GM21576 (cell line): ENCODE measurements at regions not wholly inside any gene's neighbourhood (a gene's known extent, or its start where the extent isn't known, plus 50 kb on each side); places are given as distances from the start of the nearest gene placed in this dataset.

Experiments
- ATAC-seq: cut with Tn5 transposase; IDR thresholded peaks from one replicate; pipeline ENCODE4 v1.9.1; 2021; ENCODE audit warnings: mild to moderate bottlenecking, moderate library complexity; ENCODE audit not compliant: unreplicated experiment

DNA sequence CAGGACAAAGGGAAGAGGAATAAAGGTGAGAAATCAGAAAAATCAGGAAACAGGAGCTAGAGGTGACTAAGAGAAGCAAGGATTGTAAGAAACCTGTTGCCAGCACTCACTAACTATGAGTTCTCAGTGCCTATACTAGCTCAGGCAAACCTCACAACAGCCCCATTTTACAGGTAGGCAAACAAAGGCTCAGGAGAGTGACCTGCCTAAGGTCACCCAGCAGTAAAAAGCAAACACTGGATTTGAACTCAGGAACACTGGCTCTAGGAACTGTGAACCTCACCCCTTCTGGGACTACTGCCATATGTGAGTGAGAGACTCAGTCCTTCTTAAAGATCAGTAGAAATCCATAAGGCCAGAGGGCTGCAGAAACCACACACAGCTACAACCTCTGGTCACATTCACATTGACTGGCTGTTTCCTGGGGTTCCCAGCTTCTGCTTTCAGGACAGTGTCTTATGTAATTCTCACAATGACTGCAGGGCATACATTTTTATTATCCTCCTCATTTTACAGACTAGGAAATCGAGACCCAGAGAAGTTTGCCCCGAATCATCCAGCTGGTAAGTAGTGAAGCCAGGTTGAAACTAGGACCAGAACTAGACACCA is 80.7 kb upstream of the MAFB start:
- ATAC-seq: no peak

DNA sequence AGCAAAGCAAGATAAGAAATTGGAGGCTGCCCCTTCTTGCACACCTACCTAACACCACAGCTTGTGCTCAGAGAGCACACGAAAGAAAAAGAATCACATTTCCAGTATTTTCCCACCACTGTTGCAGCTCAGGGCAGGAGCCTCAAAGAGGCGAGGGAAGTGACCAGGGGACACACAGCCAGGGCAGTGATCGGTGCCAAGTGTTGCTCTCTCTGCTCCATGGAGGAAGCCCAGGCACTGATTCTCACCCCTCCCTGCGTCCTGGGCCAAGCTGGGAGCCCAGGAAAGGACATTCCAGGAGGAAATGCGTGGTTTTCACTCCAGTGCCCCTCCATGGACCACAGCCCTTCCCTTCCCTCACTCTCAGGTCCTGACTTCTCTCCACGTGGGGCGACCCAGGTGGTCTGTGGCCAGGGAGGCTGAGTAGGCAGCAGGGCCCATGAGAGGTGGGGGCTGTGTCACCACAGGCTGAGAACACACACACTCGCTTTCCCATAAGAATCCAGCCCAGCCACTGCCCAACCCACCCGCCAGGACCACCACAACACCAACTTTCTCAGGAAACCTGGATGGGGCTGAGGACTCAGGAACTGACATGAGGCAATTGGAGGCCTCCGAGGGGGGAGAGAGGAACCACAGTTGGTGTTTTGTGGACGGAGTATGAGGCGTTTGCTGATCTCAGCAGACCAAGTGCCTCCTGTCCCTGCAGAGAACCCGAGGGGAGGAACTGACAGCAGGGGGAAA is 81.7 kb upstream of the MAFB start:
- ATAC-seq: no peak

DNA sequence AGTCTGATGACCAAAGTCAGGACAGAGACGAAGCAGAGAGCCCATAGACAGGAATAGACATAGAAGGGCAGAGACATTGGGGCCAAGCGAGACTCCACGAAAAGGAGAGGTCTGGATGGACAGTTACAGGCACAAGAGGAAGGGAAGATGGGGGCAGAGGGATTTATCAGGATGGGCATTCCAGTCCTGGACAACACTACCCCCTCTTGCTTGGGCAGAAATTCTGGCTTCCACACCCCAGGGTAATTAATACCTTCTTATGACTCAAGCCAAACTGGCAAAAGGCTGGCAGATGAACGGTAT is 82.2 kb upstream of the MAFB start:
- ATAC-seq: no peak

DNA sequence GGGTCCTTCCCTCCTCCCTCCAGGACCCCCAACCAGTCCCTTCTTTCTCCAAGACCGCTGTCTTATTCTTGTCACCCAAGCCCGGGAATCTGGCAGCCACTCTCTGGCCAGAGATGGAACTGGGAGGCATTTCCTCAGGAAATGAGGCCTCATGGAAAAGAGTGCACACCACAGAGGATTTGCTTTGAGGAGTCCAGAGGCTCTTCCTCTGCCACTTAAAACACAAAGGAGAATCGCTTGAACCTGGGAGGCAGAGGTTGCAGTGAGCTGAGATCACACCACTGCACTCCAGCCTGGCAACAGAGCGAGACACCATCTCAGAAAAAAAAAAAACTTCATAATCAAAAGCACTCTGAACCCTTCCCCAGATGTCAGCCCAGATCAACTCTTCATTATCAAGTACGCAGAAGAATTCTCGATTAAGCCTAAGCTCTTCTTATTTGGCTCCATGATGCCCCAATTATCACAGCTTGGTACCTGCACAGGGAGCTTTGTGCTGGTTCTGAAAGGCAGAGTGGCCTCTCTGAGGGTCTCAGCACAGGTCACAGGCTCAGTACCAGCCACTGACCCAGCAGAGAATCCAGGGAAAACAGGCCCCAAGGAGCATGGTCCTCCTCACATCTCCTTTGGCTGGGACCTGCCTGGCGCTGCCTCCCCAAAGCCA is 82.9 kb upstream of the MAFB start:
- ATAC-seq: no peak

DNA sequence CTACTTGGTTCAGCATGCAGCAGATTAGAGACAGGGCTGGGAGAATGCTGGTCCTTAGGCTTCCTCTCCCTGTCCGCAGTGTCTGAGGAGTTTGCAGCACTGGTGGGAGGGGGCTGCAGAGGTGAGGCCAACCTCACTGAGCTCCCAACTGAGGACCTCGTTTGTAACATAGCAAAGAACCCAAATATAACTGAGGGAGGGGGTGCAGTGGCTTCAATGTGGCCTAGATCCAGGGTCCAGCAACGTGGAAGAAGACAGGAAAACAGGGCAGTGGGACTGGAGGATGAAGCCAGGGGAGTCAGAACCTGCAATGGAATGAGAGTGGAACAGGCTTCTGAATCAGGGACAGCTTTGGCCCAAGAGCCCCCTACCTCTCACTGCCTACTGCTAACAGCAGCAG is 84.3 kb upstream of the MAFB start:
- no peak for ATAC-seq

DNA sequence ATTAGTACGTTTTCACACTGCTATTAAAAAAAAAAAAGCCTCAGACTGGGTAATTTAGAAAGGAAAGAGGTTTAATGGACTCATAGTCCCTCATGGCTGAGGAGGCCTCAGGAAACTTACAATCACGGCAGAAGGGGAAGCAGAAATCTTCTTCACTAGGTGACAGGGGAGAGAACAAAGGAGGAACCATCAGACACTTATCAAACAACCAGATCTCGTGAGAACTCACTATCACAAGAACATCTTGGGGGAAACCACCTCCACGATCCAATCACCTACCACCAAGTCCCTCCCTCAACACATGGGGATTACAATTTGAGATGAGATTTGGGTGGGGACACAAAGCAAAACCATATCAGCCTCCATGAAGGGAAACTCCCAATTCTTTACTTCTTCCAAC is 85.2 kb upstream of the MAFB start:
- ATAC-seq: no peak

DNA sequence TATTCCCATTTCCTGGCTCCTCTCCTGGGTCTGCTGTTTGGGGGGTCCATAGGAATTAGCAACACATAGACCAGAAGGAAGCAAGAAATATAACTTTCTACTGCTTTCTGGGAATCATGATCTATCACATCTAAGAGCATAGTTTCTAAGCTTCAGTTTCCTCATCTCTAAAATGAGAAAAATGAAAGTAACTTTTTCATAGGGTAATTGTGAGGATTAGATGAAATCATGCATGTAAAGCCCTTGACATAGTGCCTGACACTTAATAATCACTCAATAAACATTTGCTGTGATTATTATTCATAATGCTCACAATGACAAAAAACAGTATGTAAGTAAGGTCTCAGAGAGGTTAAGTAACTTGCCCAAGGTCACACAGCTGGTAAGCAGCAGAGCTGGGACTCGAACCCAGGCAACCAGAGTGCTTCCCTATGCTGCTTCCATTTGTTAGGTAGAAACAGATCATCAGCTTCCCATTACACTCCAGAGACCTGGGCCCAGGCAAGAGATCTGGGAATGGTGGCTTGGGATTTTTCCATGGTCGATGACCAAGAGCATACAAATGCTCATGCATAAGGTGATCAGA is 86.6 kb upstream of the MAFB start:
- no peak for ATAC-seq

GRCh38 chr20:40776466-40777457 is 87.7 kb upstream of the MAFB start:
- no peak for ATAC-seq

DNA sequence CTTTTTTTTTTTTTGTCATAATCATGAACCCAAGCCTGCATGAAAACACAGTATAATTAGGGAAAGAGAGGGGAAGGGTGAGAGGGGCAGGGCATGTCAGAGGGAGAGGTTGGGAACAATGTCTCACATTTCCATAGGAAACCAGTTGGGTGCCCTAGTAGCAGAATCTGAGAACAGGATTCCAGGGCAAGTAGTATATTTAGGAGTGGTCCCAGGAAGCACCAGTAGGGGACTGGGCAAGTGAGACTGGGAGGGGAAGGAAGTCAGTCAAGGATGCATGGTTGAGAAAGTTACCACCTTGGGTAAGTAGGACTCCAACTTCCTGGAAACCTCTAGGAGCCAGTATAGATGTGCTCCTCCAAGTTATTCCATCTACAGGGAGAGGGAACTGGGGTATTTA is 88.6 kb upstream of the MAFB start:
- ATAC-seq: no peak

GRCh38 chr20:40778894-40779496 is 90.0 kb upstream of the MAFB start:
- no peak for ATAC-seq

GRCh38 chr20:40781327-40782042 is 92.4 kb upstream of the MAFB start:
- no peak for ATAC-seq

DNA sequence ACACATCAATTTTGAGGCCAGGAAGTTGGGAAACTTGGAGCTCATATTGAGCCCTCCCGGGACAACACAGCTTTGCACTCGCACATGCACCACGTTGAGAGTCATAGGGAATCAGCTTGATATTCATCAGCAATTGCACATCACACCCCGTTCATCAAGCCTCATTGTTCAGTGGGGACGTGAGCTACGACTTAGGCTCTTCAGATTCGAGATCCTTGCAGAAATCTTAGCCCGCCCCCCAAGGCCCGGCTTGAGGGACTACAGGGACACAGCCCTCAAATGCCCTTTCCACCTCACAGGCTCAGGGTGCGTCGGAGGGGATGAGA is 93.0 kb upstream of the MAFB start:
- no peak for ATAC-seq

DNA sequence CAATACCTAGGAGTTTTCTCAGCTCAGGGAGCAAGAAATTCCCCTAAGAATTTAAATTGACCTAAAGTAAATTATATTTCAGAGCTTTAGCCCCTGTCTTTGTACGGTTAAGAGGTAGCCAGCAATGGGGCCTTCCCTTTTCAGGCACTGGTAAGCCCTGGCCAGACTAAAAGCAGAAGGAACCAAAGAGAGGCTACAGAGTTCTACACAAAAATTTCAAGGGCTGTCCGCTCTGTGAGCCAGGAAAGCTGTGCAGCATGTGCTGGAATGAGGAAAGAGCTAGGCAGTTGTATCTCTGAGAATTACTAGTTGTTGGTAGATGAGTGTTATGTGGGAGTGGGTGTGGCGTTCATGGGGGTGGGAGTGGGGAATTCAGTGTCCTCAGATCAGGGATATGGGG is 96.3 kb upstream of the MAFB start:
- no peak for ATAC-seq

- ATAC-seq: no peak
Observed at GRCh38 chr20:40786336-40786735, 97.3 kb upstream of the MAFB start.

- no peak for ATAC-seq
Observed at GRCh38 chr20:40787941-40788340, 98.9 kb upstream of the MAFB start.

DNA sequence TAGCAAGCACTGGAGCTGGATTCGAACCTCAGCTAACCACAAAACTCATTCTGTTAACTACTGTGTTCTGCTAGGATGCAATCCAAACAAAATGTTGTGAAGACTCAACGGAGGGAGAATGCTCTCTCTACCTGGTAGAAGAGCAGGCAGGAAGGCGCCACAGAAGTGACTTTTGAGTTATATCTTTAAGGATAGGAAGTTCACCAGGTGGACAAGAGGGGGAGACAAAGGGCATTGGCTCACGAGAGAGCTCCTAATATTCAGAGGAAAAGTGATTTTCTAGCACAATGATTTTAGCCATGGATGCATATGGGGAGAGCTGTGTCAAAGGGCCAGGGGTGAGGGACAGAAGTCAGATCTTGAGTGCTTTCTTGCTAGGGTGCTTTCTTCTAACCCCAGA is 108.4 kb upstream of the MAFB start:
- ATAC-seq: no peak

DNA sequence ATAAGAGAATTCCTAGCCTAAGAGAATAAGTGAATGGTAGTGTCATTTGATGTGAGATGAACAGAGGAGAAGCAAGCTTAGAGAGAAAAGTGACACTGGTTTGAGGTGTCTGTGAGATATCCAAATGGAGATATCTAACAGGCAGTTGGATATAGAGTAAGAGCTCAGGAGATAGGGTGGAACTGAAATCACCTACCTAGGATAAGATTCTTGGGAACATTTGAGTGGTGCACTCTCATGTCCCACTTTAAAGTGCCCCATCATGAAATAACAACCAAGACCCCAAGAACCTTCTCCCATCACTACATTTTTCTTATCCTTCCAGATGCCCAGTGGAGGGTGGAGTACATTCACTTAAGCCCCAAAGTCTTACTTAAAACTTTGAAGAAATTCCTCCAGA is 109.0 kb upstream of the MAFB start:
- no peak for ATAC-seq

- ATAC-seq: no peak
Observed at GRCh38 chr20:40802886-40803285, 113.8 kb upstream of the MAFB start.

DNA sequence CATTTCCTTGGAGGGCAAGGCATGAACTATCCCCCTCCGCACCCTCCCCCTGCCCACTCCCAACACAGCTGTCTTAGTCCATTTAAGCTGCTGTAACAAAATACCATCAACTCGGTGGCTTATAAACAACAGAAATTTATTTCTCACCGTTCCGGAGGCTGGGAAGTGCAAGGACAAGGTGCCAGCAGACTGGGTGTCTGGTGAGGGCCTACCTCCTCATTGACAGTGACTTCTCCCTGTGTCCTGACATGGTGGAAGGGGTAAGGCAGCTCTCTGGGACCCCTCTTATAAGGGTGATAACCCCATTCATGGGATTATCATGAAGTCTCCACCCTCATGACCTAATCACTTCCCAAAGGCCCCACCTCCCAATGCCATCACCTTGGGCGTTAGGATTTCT is 114.3 kb upstream of the MAFB start:
- ATAC-seq: no peak

- ATAC-seq: no peak
Observed at GRCh38 chr20:40805592-40805991, 116.6 kb upstream of the MAFB start.
